ENCODE measurements at regions not wholly inside any gene's neighbourhood (a gene's known extent, or its start where the extent isn't known, plus 50 kb on each side); places are given as distances from the start of the nearest gene placed in this dataset.

DNA sequence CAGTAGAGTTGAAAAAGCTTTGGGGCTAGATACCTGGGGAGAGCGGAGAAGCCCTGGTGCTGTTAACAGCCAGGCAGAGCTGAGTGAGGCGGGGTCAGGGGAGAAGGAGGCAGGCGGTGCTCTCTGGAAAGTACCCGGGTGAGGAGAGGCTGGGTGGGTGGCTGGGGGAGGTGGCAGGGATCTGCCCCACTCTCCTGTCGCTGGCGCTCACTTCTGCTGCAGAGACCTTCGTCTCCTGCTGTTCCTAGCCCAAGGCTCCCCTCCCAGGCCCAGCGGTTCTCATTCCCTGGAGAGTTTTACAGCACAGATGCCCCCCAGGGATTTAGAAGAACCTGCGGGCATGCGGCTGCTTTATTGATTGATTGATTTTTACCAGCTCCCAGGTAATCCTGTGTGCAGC is 302.8 kb downstream of the IRF8 start:
- no peak overlapping the region for H3K4me3 ChIP-seq (ENCODE audit: insufficient read depth, low read depth, low read length)
- H3K79me2 ChIP-seq (ENCODE audit: insufficient read depth, low read length) = no peaks in the 10 kb centered on the region
- TF ChIP-seq, protein P1, sequence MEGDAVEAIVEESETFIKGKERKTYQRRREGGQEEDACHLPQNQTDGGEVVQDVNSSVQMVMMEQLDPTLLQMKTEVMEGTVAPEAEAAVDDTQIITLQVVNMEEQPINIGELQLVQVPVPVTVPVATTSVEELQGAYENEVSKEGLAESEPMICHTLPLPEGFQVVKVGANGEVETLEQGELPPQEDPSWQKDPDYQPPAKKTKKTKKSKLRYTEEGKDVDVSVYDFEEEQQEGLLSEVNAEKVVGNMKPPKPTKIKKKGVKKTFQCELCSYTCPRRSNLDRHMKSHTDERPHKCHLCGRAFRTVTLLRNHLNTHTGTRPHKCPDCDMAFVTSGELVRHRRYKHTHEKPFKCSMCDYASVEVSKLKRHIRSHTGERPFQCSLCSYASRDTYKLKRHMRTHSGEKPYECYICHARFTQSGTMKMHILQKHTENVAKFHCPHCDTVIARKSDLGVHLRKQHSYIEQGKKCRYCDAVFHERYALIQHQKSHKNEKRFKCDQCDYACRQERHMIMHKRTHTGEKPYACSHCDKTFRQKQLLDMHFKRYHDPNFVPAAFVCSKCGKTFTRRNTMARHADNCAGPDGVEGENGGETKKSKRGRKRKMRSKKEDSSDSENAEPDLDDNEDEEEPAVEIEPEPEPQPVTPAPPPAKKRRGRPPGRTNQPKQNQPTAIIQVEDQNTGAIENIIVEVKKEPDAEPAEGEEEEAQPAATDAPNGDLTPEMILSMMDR (IDR thresholded peaks at IDR 0.05; ENCODE audit: insufficient read depth, low read depth, low read length) = no peak
- no peak for TF ChIP-seq EZH2 (IDR thresholded peaks at IDR 0.05; ENCODE audit: insufficient read depth, low read length)
- no peaks in the 10 kb centered on the region for H3K36me3 Mint-ChIP-seq (ENCODE audit: low read depth, unreplicated experiment)
- DNase-seq (ENCODE audit: low read depth) (no peak), FAIRE-seq (no peak)
- no peaks in the 10 kb centered on the region for H3K9me3 ChIP-seq (ENCODE audit: insufficient read depth, low read depth, low read length)
- H3K4me3 Mint-ChIP-seq (ENCODE audit: unreplicated experiment) = no peak overlapping the region
- H3K27ac ChIP-seq (ENCODE audit: low read depth, low read length) = no peak overlapping the region
- H3K9ac ChIP-seq (ENCODE audit: low read length) = no peak overlapping the region
- H3K9me3 Mint-ChIP-seq (ENCODE audit: unreplicated experiment) = no peaks in the 10 kb centered on the region
- H3K27me3 Mint-ChIP-seq (ENCODE audit: low read depth, unreplicated experiment) = peaks cover 42% of the 10 kb centered on the region
- H3K4me2 ChIP-seq (ENCODE audit: low read length) = no peak overlapping the region
- H3K27me3 ChIP-seq (ENCODE audit: insufficient read depth, low read length) = peaks cover 48% of the 10 kb centered on the region
- H3K4me1 Mint-ChIP-seq (ENCODE audit: low read depth, unreplicated experiment) = peaks cover 6% of the 10 kb centered on the region
- H3K27ac Mint-ChIP-seq (ENCODE audit: unreplicated experiment) = no peak overlapping the region
- no peaks in the 10 kb centered on the region for H3K4me1 ChIP-seq (ENCODE audit: insufficient read depth, low read length)
- no peaks in the 10 kb centered on the region for H4K20me1 ChIP-seq (ENCODE audit: insufficient read depth, low read length)
- no peak overlapping the region for H2AFZ ChIP-seq (ENCODE audit: low read depth, low read length)
- no peaks in the 10 kb centered on the region for H3K36me3 ChIP-seq (ENCODE audit: insufficient read depth, low read length)

DNA sequence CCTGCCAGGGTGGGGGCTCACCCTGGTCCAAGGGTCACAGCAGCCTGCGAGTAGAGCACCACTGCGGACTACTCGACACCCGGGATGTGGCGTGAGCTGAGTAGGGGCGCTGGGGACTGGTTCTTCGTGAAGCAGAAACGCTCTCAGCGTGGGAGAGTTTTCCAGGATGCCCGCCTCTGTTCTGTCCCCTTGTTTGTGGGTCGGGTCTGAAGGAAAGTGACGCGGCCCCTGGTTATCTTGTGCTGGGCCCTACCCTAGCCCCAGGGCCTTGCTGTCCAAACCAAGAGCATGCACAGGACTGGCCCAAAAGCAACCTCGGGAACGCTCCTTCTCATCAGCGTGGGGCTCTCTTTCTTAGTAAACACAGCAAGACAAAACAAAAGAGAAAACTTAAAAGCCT is 303.3 kb downstream of the IRF8 start:
- Mint-ChIP-seq H3K27me3 (ENCODE audit: low read depth, unreplicated experiment) (peaks cover 42% of the 10 kb centered on the region), H3K4me1 (ENCODE audit: low read depth, unreplicated experiment) (peaks cover 6% of the 10 kb centered on the region), H3K4me3 (ENCODE audit: unreplicated experiment) (no peak overlapping the region), H3K36me3 (ENCODE audit: low read depth, unreplicated experiment) (no peaks in the 10 kb centered on the region), H3K9me3 (ENCODE audit: unreplicated experiment) (no peaks in the 10 kb centered on the region), H3K27ac (ENCODE audit: unreplicated experiment) (no peak overlapping the region)
- Histone ChIP-seq H3K27ac (ENCODE audit: low read depth, low read length) (no peak overlapping the region), H3K9me3 (ENCODE audit: insufficient read depth, low read depth, low read length) (no peaks in the 10 kb centered on the region), H3K4me1 (ENCODE audit: insufficient read depth, low read length) (no peaks in the 10 kb centered on the region), H3K36me3 (ENCODE audit: insufficient read depth, low read length) (no peaks in the 10 kb centered on the region), H4K20me1 (ENCODE audit: insufficient read depth, low read length) (no peaks in the 10 kb centered on the region), H3K79me2 (ENCODE audit: insufficient read depth, low read length) (no peaks in the 10 kb centered on the region), H2AFZ (ENCODE audit: low read depth, low read length) (no peak overlapping the region), H3K4me2 (ENCODE audit: low read length) (no peak overlapping the region), H3K4me3 (ENCODE audit: insufficient read depth, low read depth, low read length) (no peak overlapping the region), H3K9ac (ENCODE audit: low read length) (no peak overlapping the region), H3K27me3 (ENCODE audit: insufficient read depth, low read length) (peaks cover 43% of the 10 kb centered on the region)
- no peak for FAIRE-seq
- no peak for DNase-seq (ENCODE audit: low read depth)
- TF ChIP-seq, protein P1 (IDR thresholded peaks at IDR 0.05; ENCODE audit: insufficient read depth, low read depth, low read length) = no peak
- TF ChIP-seq EZH2 (IDR thresholded peaks at IDR 0.05; ENCODE audit: insufficient read depth, low read length) = no peak

DNA sequence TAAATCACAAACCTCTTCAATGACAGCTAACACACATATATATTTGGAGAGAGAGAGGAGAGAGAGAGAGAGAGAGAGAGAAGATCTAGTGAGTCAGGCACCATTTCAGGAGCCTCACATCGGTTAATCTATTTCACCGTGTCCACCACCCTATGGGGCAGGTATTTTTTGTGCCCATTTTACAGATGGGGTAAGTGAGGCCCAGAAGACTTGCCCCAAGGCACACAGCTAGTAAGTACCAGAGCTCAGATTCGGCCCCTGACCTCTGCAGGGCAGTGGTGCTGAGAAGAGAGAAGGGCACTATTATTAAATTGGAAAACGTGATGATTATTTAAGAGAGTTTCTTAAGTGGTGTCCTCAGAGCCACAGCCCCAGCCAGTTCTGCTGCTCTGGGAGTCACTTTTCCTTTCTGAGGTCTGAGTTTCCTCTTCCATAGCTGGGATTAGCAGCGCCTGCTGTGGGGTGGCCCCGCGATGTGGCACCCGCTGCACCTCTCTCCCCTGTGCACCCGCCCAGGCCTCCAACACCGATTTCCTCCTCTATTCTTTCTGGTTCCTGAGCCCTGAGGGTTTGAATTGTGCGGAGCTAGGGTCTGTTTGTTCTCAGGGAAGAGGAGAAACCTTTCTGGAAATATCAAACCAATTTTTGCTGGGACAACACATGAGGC is 303.9 kb downstream of the IRF8 start:
- no peak overlapping the region for H3K27ac ChIP-seq (ENCODE audit: low read depth, low read length)
- peaks cover 40% of the 10 kb centered on the region for H3K27me3 Mint-ChIP-seq (ENCODE audit: low read depth, unreplicated experiment)
- no peak overlapping the region for H3K27ac Mint-ChIP-seq (ENCODE audit: unreplicated experiment)
- peaks cover 37% of the 10 kb centered on the region for H3K27me3 ChIP-seq (ENCODE audit: insufficient read depth, low read length)
- no peaks in the 10 kb centered on the region for H3K4me1 ChIP-seq (ENCODE audit: insufficient read depth, low read length)
- H3K4me3 ChIP-seq (ENCODE audit: insufficient read depth, low read depth, low read length) = no peak overlapping the region
- no peak for DNase-seq (ENCODE audit: low read depth)
- H3K4me3 Mint-ChIP-seq (ENCODE audit: unreplicated experiment) = no peak overlapping the region
- peaks cover 6% of the 10 kb centered on the region for H3K4me1 Mint-ChIP-seq (ENCODE audit: low read depth, unreplicated experiment)
- H3K9me3 ChIP-seq (ENCODE audit: insufficient read depth, low read depth, low read length) = no peaks in the 10 kb centered on the region
- H3K4me2 ChIP-seq (ENCODE audit: low read length) = no peak overlapping the region
- H3K36me3 Mint-ChIP-seq (ENCODE audit: low read depth, unreplicated experiment) = no peaks in the 10 kb centered on the region
- no peak for FAIRE-seq
- H3K9ac ChIP-seq (ENCODE audit: low read length) = no peak overlapping the region
- no peaks in the 10 kb centered on the region for H3K79me2 ChIP-seq (ENCODE audit: insufficient read depth, low read length)
- no peaks in the 10 kb centered on the region for H3K36me3 ChIP-seq (ENCODE audit: insufficient read depth, low read length)
- no peak overlapping the region for H2AFZ ChIP-seq (ENCODE audit: low read depth, low read length)
- no peaks in the 10 kb centered on the region for H3K9me3 Mint-ChIP-seq (ENCODE audit: unreplicated experiment)
- no peaks in the 10 kb centered on the region for H4K20me1 ChIP-seq (ENCODE audit: insufficient read depth, low read length)
- TF ChIP-seq, protein P1 (IDR thresholded peaks at IDR 0.05; ENCODE audit: insufficient read depth, low read depth, low read length) = no peak
- TF ChIP-seq EZH2 (IDR thresholded peaks at IDR 0.05; ENCODE audit: insufficient read depth, low read length) = no peak

All from astrocyte (in vitro differentiated cells and primary cell).